ENCODE measurements at regions not wholly inside any gene's neighbourhood (a gene's known extent, or its start where the extent isn't known, plus 50 kb on each side); places are given as distances from the start of the nearest gene placed in this dataset.

- TF ChIP-seq TARDBP (IDR thresholded peaks at IDR 0.05) (no peak), FOXM1 (IDR thresholded peaks at IDR 0.05; ENCODE audit: borderline replicate concordance) (no peak), SUZ12 (IDR thresholded peaks at IDR 0.05) (no peak), BHLHE40 (IDR thresholded peaks at IDR 0.05; ENCODE audit: borderline replicate concordance) (no peak), SP1 (IDR thresholded peaks at IDR 0.05) (no peak)
Observed at GRCh38 chr1:30446508-30446907, 276.9 kb downstream of the MATN1 start.
